ENCODE measurements at regions not wholly inside any gene's neighbourhood (a gene's known extent, or its start where the extent isn't known, plus 50 kb on each side); places are given as distances from the start of the nearest gene placed in this dataset.

- TF ChIP-seq CTCF (conservative IDR thresholded peaks at IDR 0.05): no peak
- no peak overlapping the region; the same call in 1 of the 2 replicates for H3K27ac ChIP-seq
Measured at GRCh38 chr7:84669177-84669732, 474.7 kb upstream of the SEMA3A start.

GRCh38 chr7:84668116-84668515 lies 473.5 kb upstream of the SEMA3A start:
- TF ChIP-seq CTCF (conservative IDR thresholded peaks at IDR 0.05): no peak
- no peak overlapping the region for H3K27ac ChIP-seq

- TF ChIP-seq CTCF (conservative IDR thresholded peaks at IDR 0.05): no peak
- H3K27ac ChIP-seq: no peak overlapping the region
Measured at GRCh38 chr7:84666651-84667050, 472.1 kb upstream of the SEMA3A start.

- TF ChIP-seq CTCF (conservative IDR thresholded peaks at IDR 0.05): no peak
- no peak overlapping the region for H3K27ac ChIP-seq
Measured at GRCh38 chr7:84665339-84665738, 470.8 kb upstream of the SEMA3A start.

GRCh38 chr7:84664626-84665025 lies 470.0 kb upstream of the SEMA3A start:
- no peak overlapping the region for H3K27ac ChIP-seq
- TF ChIP-seq CTCF (conservative IDR thresholded peaks at IDR 0.05): no peak

- no peak overlapping the region for H3K27ac ChIP-seq
- TF ChIP-seq CTCF (conservative IDR thresholded peaks at IDR 0.05): no peak
Measured at GRCh38 chr7:84663224-84663623, 468.6 kb upstream of the SEMA3A start.

- no peak overlapping the region for H3K27ac ChIP-seq
- TF ChIP-seq CTCF (conservative IDR thresholded peaks at IDR 0.05): no peak
Measured at GRCh38 chr7:84658286-84658685, 463.7 kb upstream of the SEMA3A start.
